HG03575 (cell line): ENCODE measurements at regions not wholly inside any gene's neighbourhood (a gene's known extent, or its start where the extent isn't known, plus 50 kb on each side); places are given as distances from the start of the nearest gene placed in this dataset.

Experiments used
- ATAC-seq: cut with Tn5 transposase; IDR thresholded peaks from one replicate; pipeline ENCODE4 v1.9.1; 2021; ENCODE audit not compliant: unreplicated experiment, insufficient number of reproducible peaks, low FRiP score; ENCODE audit errors: extremely low read depth

DNA sequence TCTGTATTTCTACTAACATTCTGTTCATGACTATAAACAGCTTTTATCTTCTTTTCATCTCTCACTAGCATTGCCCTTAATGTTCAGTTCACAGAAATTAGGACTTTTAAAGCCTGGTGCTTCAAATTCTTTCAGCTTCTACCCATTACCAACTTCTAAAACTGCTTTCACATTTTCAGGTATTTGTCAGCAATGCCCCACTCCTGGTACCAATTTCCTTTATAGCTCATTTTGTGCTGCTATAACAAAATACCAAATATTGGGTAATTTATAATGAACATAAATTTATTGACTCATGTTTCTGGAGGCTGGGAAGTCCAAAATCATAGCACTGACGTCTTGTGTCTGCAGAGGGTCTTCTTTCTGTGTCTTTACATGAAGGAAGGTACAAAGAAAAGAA, 753.1 kb upstream of the CCDC54 start:
- no peak for ATAC-seq

DNA sequence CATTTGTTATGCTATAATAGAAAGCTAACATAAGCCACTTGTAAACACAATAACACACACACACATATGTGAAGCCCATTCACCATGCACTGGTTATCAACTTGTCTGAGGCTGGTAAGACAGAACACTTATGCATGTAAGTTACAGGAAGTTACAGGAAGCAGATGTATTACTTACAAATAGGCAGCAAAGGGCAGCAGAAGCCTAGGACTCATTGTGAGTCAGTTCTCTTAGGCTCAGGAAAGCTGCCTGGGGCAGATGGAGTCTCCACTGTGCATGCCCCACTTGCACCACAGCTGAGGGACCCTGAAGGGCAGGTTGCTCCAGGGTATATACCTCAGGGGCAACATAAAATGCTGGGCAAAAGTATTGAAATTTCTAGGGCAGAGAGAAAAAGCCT, 748.8 kb upstream of the CCDC54 start:
- no peak for ATAC-seq

DNA sequence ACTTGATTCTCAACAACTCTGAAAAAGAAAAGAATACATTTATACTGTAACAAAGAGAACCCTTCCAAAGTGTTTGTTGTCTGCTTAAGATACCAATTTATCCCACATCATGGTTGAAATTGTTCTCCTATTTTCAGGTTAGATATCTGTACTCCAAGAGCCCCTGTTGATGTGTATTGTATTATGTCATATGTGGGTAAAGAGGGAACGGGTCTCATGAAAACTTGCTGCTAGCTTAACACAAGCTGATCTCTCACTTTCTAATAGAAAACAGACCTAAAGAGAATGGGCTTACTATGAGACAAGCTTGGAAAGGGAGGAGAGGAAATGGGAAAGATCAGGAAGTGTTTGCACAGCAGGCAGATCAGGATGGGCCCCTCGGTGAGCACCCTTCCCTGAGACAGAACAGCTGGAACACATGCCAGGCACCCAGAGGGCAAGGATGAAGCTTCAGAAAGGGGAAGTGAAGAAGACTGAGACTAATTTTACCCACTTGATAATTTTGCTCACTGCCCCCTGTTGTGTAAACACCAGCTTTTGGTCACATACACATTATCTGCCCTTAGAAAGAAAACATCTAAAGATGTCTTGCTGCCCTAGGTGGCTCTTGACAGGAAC, 747.9 kb upstream of the CCDC54 start:
- no peak for ATAC-seq

DNA sequence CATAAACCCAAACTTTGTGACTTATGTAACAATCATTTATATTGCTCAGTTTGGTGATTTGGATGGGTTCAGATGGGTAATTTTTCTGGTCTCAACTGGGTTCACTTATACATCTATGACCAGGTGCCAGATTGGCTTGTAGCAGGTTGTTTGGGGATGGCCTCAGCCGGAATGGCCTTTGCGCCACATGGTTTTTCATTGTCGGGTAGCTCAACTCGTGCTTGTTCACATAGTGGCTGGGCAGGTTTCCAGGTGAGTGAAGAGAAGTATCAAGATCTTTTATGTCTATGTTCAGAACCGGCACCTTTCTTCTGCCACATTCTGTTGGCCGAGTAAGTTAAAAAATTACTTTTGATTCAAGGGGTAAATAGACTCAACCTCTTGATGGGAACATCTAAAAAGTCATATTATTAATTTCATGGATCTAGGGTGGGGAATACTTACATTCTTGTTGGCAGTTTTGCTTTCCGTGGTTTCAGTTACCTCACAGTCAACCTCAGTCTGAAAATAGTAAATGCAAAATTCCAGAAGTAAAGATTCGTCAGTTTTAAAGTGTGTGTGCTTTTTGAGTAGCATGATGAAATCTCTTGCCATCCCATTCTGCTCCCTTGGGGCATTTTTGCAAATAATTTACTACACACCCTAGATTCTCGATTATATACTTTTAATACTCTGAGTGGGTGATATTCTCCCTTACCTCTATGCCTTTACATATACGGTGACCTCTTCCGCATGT, 745.7 kb upstream of the CCDC54 start:
- no peak for ATAC-seq

DNA sequence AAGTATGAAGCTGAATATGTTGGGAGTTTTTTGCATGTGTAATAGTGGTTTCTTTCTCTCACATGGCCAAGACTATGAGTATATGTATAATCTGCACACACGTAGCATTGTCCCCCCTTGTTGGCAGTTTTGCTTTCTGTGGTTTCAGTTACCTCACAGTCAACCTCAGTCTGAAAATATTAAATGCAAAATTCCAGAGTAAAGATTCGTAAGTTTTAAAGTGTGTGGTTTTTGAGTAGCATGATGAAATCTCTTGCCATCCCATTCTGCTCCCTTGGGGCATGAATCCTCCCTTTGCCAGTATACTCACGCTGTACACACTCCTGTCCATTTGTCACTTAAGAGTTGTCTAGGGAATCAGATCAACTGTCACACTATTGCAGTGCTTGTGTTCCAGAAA, 742.0 kb upstream of the CCDC54 start:
- no peak for ATAC-seq

DNA sequence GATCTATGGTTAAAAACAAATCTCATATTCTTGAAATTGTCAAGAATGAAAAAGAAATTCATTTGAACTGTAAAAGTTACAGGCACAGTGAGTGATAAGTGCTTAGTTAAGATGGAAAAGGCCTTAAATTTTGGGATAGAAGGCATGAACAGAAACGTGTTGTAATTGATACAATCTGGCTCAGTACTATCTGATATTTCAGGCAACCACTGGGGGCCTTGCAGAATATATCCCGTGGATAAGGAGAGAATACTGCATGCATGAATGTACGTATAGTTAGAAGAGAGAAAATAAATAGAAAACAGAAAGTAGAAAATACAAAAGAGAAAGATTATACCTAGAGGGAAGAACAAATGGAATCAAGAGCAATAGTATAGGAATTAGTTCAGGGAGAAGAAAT, 741.4 kb upstream of the CCDC54 start:
- no peak for ATAC-seq

DNA sequence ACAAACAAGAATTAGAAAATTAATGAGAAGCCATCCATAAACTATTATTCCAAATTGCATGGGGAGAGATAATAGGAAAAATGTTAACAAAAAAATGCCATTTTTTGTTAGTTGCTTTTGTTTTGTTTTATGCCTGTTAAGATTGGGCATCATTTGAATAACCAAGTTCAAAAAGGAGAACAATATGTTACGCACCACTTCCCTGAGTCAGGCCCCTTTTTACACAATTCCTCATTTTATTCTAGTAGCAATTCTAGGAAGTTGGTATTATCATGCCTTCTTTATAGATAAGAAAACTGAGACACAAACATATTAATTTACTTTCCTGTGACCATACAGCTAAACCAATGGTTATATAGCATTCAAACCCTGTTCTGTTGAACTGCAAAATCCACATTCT, 736.9 kb upstream of the CCDC54 start:
- no peak for ATAC-seq

DNA sequence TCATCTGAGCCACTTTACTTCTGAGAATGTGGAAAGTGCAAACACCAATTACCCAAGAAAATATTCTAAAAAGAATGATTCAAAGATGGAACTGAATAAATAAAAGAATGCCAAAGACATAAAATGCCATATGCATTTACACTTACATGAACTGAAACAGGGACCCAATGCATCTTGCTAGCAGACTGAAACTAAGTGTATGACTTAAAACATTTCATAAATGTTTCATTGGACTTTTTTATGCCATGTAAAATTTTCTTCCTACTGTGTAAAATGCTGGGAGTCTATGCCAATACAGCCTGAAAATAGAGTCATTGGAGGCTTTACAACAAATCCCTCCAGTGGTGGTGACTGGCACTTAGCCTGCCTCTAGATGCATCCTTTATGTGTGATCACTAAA, 735.1 kb upstream of the CCDC54 start:
- ATAC-seq = no peak

DNA sequence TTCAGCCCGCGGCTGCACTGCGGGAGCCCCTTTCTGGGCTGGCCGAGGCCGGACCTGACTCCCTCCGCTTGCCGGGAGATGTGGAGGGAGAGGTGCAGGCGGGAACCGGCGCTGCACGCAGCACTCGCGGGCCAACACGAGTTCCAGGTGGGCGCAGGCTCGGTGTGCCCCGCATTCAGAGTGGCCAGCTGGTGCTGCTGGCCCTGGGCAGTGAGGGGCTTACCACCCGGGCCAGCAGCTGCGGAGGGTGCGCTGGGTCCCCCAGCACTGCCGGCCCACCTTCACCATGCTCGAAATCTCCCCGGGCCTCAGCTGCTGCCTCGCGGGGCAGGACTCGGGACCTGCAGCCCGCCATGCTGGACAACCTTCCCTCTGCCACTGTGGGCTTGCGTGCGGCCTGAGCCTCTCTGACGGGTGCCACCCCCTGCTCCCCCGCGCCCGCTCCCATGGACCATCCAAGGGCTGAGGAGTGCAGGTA, 733.5 kb upstream of the CCDC54 start:
- ATAC-seq = no peak

DNA sequence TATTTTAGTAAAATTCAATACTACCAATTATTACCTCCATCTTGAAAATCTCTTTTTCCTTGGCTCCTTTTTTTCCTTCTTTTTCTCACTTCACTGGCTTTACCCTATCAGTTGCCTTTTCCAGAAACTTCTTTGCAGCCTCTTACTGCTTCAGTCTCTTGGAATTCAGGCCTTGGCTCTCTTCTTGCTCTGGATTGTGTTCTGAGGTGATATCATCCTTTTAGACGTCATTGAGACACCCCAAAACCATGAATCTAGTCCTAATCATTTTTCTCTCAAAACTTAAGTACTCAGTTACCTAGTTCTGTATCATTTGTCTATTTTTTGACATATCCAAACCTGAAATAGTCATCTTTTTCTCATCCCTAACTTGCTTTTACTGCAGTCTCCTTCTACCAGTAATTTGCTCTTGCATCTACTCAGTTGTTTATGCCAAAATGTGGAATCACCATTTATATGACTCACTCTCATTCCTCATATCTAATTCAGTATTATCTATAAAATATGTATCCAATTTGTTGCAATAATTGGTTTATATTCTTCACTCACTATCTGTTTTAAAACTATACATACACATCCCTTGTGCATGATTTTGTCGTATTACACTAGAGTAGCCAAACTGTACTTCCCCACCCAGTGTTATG, 703.2 kb upstream of the CCDC54 start:
- no peak for ATAC-seq

DNA sequence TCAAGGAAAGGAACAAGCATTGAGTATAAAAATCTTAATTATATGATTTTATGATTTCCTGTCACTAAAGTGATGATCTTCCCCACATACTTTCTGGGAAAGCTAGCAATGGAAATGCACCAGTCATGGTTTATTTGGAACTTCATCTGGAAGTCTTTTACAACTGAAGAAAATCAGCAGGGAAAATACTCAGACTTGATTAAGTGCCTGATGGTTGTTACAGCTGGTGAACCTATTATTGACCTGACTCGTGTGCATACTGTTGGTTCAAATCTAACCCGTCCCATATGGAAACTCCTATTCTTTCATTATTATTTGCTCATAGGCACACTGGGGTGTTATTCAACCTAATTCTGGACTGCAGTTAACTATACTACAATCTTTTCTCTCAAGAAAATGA, 701.8 kb upstream of the CCDC54 start:
- ATAC-seq = no peak

DNA sequence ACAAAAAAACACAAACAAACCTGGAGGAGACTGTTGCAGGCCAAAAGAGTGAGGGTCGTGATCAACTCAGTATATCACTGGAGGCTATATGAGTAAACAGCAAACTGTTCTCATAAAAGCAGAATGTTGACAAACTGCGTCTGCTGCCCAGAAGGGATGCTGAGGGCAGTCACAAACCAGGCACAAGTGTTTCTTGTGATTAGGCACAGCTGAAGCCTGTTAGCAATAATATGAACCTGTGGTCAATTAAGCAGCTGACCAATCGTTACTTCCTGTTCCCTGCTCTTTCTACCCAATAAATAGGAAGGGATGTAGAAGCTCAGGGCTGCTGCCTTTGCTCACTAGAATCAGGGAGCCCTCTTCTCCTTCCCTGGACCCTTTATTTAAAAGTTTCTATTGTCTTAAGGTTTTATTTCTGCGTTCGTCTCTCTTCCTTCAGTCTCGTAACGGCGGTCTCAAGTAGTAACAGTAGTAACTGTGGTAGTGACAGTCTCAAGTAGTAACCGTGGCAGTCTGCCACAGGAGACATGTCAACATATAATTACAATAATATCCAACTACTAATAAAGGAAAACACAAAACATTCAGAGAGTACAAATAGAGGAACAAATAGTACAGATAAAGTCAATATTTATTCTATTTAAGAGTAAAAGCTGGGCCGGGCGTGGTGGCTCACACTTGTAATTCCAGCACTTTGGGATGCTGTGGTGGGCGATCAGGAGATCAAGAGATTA, 698.4 kb upstream of the CCDC54 start:
- no peak for ATAC-seq

DNA sequence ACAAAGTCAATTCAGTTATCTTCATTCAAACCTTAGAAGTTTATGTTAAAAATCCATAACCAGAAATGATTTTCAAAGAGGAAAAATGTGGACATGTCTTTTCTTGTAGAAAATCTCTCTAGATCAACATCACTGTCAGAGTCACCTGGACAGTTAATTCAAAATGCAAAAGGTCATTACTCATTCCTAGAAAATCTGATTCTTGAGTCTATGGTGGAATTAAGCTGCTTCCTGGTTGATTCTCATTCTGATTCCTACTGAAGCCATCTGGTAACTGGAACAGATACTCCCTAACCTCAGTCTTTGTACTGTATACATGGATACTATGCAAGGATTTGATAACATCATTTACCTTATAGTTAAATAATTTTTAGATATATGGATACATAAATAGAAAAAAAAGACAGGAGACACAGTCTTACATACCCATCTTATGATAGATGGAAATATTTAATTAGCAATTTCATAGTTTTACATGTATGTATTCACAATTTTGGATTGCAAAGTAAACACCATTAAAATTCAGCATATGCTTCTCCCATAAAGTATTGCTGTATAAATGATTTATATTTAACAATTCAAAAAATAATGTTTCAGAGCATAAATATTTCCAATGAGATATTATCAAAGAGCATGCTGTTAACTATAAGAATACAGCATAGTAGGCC, 693.2 kb upstream of the CCDC54 start:
- ATAC-seq = no peak

DNA sequence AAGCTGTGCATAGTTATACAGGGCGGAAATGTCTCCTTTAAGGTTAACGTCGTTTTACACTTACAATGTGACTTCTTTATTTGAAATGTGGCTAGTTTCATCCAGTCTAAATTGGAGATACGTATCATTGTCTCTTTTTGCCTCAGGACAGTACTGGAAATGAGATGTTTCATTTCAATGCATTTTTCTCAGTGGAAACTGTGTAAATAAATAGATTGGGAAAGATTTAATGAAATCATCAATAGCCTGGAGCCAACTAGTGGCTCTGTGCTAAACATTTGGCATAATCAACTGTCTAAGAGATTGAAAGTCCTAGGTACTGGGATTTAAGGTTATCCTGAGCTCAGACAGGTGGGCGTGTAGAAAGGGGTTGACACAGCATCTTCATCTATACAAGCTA, 691.5 kb upstream of the CCDC54 start:
- no peak for ATAC-seq

DNA sequence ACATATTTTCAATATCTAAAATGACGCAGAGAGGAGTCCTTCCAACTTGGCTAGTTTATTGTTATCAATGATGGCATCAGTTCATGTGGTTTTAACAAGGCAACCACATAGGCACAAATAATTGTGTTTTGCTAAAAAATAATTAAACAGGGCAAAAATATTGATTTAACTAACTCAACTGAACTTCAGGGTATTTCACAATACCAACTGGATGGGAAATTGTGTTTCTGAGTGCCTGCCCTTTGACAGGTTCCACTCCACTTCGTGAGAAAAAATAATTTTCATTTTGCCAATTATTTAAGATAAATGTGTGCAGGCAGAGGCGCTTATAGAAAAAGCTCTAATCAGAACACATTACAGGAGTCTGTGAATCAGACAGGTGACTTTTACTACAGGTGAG, 689.3 kb upstream of the CCDC54 start:
- no peak for ATAC-seq

DNA sequence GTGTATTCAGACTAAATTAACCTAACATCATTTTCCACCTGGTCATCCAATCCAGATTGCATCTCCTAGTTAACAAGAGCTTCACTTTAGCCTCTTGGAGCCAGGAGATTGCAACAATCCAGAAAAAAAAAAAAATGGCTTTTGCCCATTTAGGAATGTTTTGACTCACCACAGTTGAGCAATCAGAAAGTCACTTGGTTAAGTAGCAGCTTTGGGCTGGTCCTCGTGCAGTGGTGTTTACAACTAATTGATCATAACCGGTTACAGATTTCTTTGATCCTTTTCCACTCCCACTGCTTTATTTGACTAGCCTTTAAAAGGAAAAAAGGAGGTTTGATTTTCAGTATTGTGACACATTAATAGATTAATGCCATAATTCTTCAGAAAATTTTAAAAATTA, 688.8 kb upstream of the CCDC54 start:
- no peak for ATAC-seq

DNA sequence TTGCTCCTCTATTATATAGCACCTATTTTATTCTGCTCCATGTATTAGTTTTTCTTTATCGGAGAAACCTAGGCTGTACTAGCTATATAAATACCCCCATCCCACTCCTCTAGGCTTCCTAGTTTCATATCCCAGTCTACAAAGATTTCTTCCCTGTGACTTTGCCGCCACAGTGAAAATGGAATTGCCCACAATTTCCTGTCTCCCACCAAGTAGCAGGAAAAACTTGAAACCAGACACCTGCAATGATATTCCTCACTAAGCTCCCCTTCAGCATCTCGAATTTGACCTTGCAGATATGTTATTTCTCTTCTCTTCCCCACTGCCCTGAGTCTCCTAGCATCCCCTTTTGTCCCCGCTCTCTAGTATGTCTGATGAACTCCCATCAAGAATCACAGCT, 685.8 kb upstream of the CCDC54 start:
- ATAC-seq = no peak

DNA sequence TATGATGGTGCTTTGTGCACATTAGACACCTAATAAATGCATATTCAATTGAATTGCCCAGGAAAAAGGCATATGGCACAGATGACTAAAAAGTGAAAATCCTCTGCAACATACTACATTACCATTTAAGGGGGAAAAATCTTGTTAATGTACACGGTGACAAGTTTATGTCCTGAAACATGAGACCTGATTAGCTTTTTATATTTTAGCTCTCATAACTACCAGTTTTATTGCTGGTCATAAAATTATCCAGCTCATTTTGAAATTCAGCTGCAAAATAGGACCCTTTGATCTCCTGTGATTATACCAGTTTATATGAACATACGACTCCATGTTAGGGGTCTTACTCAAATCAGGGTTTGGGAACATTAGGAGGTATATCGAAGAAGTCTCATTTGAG, 684.6 kb upstream of the CCDC54 start:
- ATAC-seq = no peak

DNA sequence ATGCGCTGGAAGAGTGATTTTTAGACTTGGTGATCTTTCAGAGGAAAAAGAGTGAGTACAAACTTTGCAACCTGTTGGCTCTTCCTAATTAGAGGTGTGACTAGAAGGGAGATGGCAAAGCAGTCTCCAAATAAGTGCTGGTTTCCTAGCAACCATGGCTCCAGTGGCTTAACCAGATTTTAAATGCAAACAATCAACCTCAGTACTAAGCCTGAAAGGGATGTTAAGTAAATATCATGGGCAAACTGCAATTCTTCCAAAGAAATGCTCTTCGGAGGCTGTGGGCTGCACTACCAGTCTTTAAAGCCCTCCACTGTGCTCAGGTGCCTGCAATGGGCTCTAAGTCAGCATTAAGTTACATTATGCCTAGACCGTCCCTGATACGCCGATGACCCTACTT, 678.1 kb upstream of the CCDC54 start:
- no peak for ATAC-seq
